CD8-positive, alpha-beta memory T cell (primary cell): ENCODE measurements at regions not wholly inside any gene's neighbourhood (a gene's known extent, or its start where the extent isn't known, plus 50 kb on each side); places are given as distances from the start of the nearest gene placed in this dataset.

ENCODE experiments used
- CTCF ChIA-PET: fragments of 350-600 bp; sonication (Branson Sonifier 250); formaldehyde crosslinking; loops from one replicate; lab custom pipeline; 2021; ENCODE audit warnings: antibody characterized with exemption; lab: Charles Lee
- POLR2A ChIA-PET: fragments of 350-600 bp; sonication (Branson Sonifier 250); formaldehyde crosslinking; loops from one replicate; lab custom pipeline; 2021; ENCODE audit warnings: antibody characterized with exemption; lab: Charles Lee
- DNase-seq, 5 donors: peaks; one replicate each; pipeline versions ENCODE4 v3.0.0 to v3.0.0-alpha.2; 2020 to 2022; ENCODE audit warnings: mixed read lengths in 1 of 5
- H3K27ac ChIP-seq: one replicate; pipeline ENCODE4 v1.7.0; 2013; ENCODE audit warnings: low read depth, mild to moderate bottlenecking, low read length, moderate library complexity
- H3K27me3 ChIP-seq: 2 replicates; pipeline ENCODE4 v1.7.0; 2013; ENCODE audit warnings: low read length, mild to moderate bottlenecking; ENCODE audit not compliant: insufficient read depth, poor library complexity, severe bottlenecking
- H3K36me3 ChIP-seq: 2 replicates; pipeline ENCODE4 v1.7.0; 2013; ENCODE audit warnings: mild to moderate bottlenecking, low read length, moderate library complexity; ENCODE audit not compliant: insufficient read depth
- H3K4me1 ChIP-seq: 2 replicates; pipeline ENCODE4 v1.7.0; 2013; ENCODE audit warnings: mild to moderate bottlenecking, low read length, moderate library complexity; ENCODE audit not compliant: insufficient read depth
- H3K4me3 ChIP-seq: 2 replicates; pipeline ENCODE4 v1.7.0; 2013; ENCODE audit warnings: mild to moderate bottlenecking, low read length
- H3K9me3 ChIP-seq: 2 replicates; pipeline ENCODE4 v1.7.0; 2013; ENCODE audit warnings: mild to moderate bottlenecking, low read length
- H3K27ac Mint-ChIP-seq, 8 donors: one replicate each; pipeline ENCODE4 v1.8.0; 2020 to 2021; ENCODE audit warnings: mixed read lengths in 8 of 8, mild to moderate bottlenecking in 6 of 8, inconsistent platforms in 3 of 8, moderate library complexity in 3 of 8
- H3K27me3 Mint-ChIP-seq, 2 donors: one replicate each; pipeline ENCODE4 v1.8.0; 2020 to 2021; ENCODE audit warnings: mixed read lengths in 2 of 2, mild to moderate bottlenecking in 1 of 2, moderate library complexity in 1 of 2
- H3K36me3 Mint-ChIP-seq, 3 donors: one replicate each; pipeline ENCODE4 v1.8.0; 2020 to 2021; ENCODE audit warnings: mixed read lengths in 3 of 3, inconsistent platforms in 1 of 3, mild to moderate bottlenecking in 1 of 3
- H3K4me1 Mint-ChIP-seq, 3 donors: one replicate each; pipeline ENCODE4 v1.8.0; 2020 to 2021; ENCODE audit warnings: mixed read lengths in 3 of 3, inconsistent platforms in 1 of 3, mild to moderate bottlenecking in 1 of 3
- H3K4me3 Mint-ChIP-seq, 7 donors: one replicate each; pipeline ENCODE4 v1.8.0; 2020 to 2021; ENCODE audit warnings: mixed read lengths in 7 of 7, mild to moderate bottlenecking in 6 of 7, moderate library complexity in 4 of 7, inconsistent platforms in 2 of 7
- H3K9me3 Mint-ChIP-seq, 5 donors: one replicate each; pipeline ENCODE4 v1.8.0; 2020 to 2022; ENCODE audit warnings: mixed read lengths in 5 of 5, mild to moderate bottlenecking in 3 of 5, moderate library complexity in 2 of 5, inconsistent platforms in 1 of 5

DNA sequence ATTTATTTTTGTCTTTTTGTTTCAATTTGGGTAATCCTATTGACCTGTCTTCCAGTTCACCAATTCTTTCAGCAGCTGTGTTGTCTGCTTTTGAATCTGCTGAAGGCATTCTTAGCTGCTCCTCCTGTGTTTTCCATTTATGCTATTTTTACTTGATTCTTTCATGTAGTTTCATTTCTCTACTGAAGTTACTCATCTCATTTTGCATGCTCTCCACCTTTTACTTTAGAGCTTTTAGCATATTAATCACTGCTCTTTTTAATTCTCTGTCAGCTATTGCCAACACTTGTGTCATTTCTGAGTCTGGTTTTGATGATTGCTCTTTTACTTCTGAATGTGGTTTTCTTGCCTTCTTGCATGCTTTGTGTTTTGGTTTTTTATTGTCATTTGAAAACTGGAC, 496.0 kb upstream of the CLINT1 start:
- Mint-ChIP-seq H3K4me1 (no peaks in the 10 kb centered on the region), H3K27ac (no peak overlapping the region), H3K9me3 (no peaks in the 10 kb centered on the region), H3K36me3 (no peaks in the 10 kb centered on the region), H3K4me3 (no peak overlapping the region), H3K27me3 (peaks cover 0 to 4% of the 10 kb centered on the region in 2 donors)
- CTCF ChIA-PET, result no interaction called here
- Histone ChIP-seq H3K27ac (no peak overlapping the region), H3K36me3 (no peaks in the 10 kb centered on the region), H3K4me3 (no peak overlapping the region), H3K4me1 (no peaks in the 10 kb centered on the region), H3K9me3 (no peaks in the 10 kb centered on the region), H3K27me3 (no peaks in the 10 kb centered on the region)
- POLR2A ChIA-PET, result no interaction called here
- DNase-seq, result no peak

DNA sequence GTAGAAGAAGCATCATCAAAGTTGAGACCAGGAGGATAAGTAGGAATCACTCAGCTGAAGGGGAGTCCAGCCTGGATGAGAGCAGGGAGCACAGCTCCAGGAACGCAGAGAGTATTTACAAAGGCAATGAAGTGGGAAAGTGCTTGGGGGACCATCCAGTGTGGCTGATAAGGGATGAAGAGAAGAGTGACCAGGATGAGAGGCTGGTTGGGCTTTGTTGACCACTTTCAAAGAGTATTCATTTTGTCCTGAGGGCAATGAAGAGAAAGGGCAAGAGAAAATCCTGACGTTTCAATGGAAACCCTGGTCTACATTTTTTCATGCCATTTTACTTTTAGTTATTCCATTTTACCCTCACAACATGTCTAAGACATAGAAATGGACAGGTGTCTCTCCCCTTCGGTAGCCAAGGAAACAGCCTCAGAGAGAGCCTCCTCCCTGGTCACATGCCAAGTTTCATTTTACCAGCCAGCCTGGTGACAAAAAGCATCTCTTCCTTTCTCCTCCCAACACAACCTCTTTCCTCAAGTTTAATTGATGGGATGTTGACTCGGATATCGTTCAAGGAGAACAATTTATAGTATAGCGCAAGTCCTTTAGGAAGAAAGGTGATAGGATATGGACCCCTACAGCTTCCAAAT, 492.7 kb upstream of the CLINT1 start:
- Histone ChIP-seq H3K27ac (no peak overlapping the region), H3K4me1 (no peaks in the 10 kb centered on the region), H3K27me3 (no peaks in the 10 kb centered on the region), H3K36me3 (no peaks in the 10 kb centered on the region), H3K4me3 (no peak overlapping the region), H3K9me3 (no peaks in the 10 kb centered on the region)
- CTCF ChIA-PET, result no interaction called here
- Mint-ChIP-seq H3K27ac (no peak overlapping the region), H3K4me3 (no peak overlapping the region), H3K27me3 (peaks cover 0 to 6% of the 10 kb centered on the region in 2 donors), H3K36me3 (no peaks in the 10 kb centered on the region), H3K9me3 (peaks cover 0 to under 1% (median 0%) of the 10 kb centered on the region in 5 donors), H3K4me1 (no peaks in the 10 kb centered on the region)
- POLR2A ChIA-PET, result no interaction called here
- no peak for DNase-seq

DNA sequence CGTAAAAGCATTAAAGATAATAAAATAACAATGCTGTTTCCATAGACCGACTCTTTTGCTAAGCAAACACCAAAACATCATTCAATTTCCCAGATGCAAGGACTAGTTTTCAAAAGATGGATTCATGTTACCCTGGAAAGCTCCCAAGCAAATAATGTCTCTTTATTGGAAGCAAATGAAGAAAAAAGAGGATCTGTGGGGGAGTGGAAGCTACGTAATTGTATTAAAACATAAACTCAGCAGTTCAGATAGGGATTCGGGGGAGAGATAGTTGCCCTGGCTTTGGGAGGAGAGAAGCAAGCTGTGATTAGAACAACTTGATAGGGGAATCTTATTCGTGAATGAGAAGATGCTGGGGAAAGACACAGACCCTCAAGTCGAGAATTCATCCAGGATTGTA, 491.0 kb upstream of the CLINT1 start:
- no peak overlapping the region for H3K4me3 ChIP-seq
- peaks cover 0 to 4% of the 10 kb centered on the region in 2 donors for H3K27me3 Mint-ChIP-seq
- no peaks in the 10 kb centered on the region for H3K36me3 ChIP-seq
- no peak overlapping the region for H3K27ac ChIP-seq
- no peaks in the 10 kb centered on the region for H3K4me1 ChIP-seq
- no peak overlapping the region for H3K4me3 Mint-ChIP-seq
- H3K27me3 ChIP-seq, result no peaks in the 10 kb centered on the region
- H3K9me3 Mint-ChIP-seq, result peaks cover 0 to 6% (median 0%) of the 10 kb centered on the region in 5 donors
- ChIA-PET CTCF (no interaction called here), POLR2A (no interaction called here)
- no peaks in the 10 kb centered on the region for H3K9me3 ChIP-seq
- no peak for DNase-seq
- H3K4me1 Mint-ChIP-seq, result no peaks in the 10 kb centered on the region
- H3K36me3 Mint-ChIP-seq, result no peaks in the 10 kb centered on the region
- H3K27ac Mint-ChIP-seq, result no peak overlapping the region

DNA sequence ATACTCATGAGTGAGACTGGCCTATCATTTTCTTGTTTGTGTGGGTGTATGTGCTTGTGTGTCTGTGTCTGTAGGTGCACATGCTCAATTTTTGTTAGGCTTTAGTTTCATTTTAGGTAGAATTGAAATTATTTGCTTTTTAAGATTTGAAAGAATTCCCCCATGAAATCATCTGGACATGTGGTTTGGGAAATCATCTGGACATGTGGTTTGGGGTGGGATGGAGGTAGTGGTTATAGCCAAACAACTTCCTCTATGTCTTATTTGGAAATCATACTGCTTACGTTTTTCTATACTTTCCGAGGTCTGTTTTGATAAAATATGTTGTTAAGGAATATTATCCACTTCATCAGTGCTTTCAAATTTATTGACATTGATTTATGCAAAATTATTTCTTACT, 485.4 kb upstream of the CLINT1 start:
- CTCF ChIA-PET, result no interaction called here
- POLR2A ChIA-PET, result no interaction called here
- Histone ChIP-seq H3K4me1 (no peaks in the 10 kb centered on the region), H3K4me3 (no peak overlapping the region), H3K9me3 (no peaks in the 10 kb centered on the region), H3K27me3 (no peaks in the 10 kb centered on the region), H3K36me3 (no peaks in the 10 kb centered on the region), H3K27ac (no peak overlapping the region)
- Mint-ChIP-seq H3K4me1 (no peaks in the 10 kb centered on the region), H3K9me3 (peaks cover 0 to 6% (median 0%) of the 10 kb centered on the region in 5 donors), H3K27ac (no peak overlapping the region), H3K4me3 (no peak overlapping the region), H3K36me3 (no peaks in the 10 kb centered on the region), H3K27me3 (peaks cover under 1 to 2% of the 10 kb centered on the region in 2 donors)
- DNase-seq, result no peak

GRCh38 chr5:158340608-158341007, 481.7 kb upstream of the CLINT1 start:
- H3K27me3 Mint-ChIP-seq, result peaks cover 0 to 2% of the 10 kb centered on the region in 2 donors
- no peaks in the 10 kb centered on the region for H3K4me1 Mint-ChIP-seq
- no peaks in the 10 kb centered on the region for H3K27me3 ChIP-seq
- no peak overlapping the region for H3K27ac Mint-ChIP-seq
- no peaks in the 10 kb centered on the region for H3K36me3 Mint-ChIP-seq
- ChIA-PET CTCF (no interaction called here), POLR2A (no interaction called here)
- no peak overlapping the region for H3K27ac ChIP-seq
- H3K36me3 ChIP-seq, result no peaks in the 10 kb centered on the region
- peaks cover 0 to 6% (median 3%) of the 10 kb centered on the region in 5 donors for H3K9me3 Mint-ChIP-seq
- H3K4me3 Mint-ChIP-seq, result no peak overlapping the region
- no peaks in the 10 kb centered on the region for H3K4me1 ChIP-seq
- no peak for DNase-seq
- H3K9me3 ChIP-seq, result no peaks in the 10 kb centered on the region
- H3K4me3 ChIP-seq, result no peak overlapping the region

GRCh38 chr5:158326256-158326655, 467.3 kb upstream of the CLINT1 start:
- ChIA-PET POLR2A (no interaction called here), CTCF (no interaction called here)
- Histone ChIP-seq H3K4me1 (no peaks in the 10 kb centered on the region), H3K36me3 (no peaks in the 10 kb centered on the region), H3K27me3 (no peaks in the 10 kb centered on the region), H3K9me3 (peaks cover 7% of the 10 kb centered on the region), H3K27ac (no peak overlapping the region), H3K4me3 (no peak overlapping the region)
- H3K27me3 Mint-ChIP-seq, result peaks cover 3 to 7% of the 10 kb centered on the region in 2 donors
- H3K36me3 Mint-ChIP-seq, result no peaks in the 10 kb centered on the region
- no peak for DNase-seq
- peaks cover 0 to 15% (median 5%) of the 10 kb centered on the region in 5 donors for H3K9me3 Mint-ChIP-seq
- H3K27ac Mint-ChIP-seq, result no peak overlapping the region
- no peak overlapping the region for H3K4me3 Mint-ChIP-seq
- no peaks in the 10 kb centered on the region for H3K4me1 Mint-ChIP-seq

DNA sequence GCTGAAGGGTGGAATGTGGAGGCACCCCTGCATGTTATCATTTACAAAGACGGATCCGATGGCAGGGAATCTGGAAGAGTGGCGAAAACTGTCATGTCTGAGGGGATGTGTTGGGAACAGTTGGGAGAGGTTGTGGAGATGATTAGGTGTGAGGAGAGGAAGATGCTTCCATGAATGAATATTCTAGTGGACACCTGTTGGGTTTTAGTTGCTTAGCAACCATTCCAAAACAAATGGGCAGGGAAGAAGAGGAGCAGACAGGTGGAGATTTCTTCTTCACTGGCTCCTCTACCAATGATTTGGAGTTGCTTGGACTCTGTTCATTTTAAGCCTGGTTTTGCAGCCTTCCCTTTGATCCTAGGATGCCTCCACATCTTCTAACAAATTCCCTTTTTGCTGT, 465.3 kb upstream of the CLINT1 start:
- Histone ChIP-seq H3K27me3 (no peaks in the 10 kb centered on the region), H3K27ac (no peak overlapping the region), H3K4me3 (no peak overlapping the region), H3K36me3 (no peaks in the 10 kb centered on the region), H3K4me1 (no peaks in the 10 kb centered on the region), H3K9me3 (no peaks in the 10 kb centered on the region)
- Mint-ChIP-seq H3K4me3 (no peak overlapping the region), H3K4me1 (no peaks in the 10 kb centered on the region), H3K27me3 (peaks cover 3 to 7% of the 10 kb centered on the region in 2 donors), H3K27ac (no peak overlapping the region), H3K9me3 (peaks cover 0 to 5% (median 0%) of the 10 kb centered on the region in 5 donors), H3K36me3 (no peaks in the 10 kb centered on the region)
- CTCF ChIA-PET, result no interaction called here
- POLR2A ChIA-PET, result no interaction called here
- DNase-seq, result no peak

GRCh38 chr5:158322620-158323019, 463.7 kb upstream of the CLINT1 start:
- ChIA-PET CTCF (no interaction called here), POLR2A (no interaction called here)
- no peak overlapping the region for H3K27ac Mint-ChIP-seq
- no peaks in the 10 kb centered on the region for H3K36me3 Mint-ChIP-seq
- no peaks in the 10 kb centered on the region for H3K9me3 ChIP-seq
- H3K4me1 Mint-ChIP-seq, result no peaks in the 10 kb centered on the region
- H3K27me3 ChIP-seq, result no peaks in the 10 kb centered on the region
- DNase-seq, result no peak
- no peaks in the 10 kb centered on the region for H3K9me3 Mint-ChIP-seq
- no peak overlapping the region for H3K4me3 Mint-ChIP-seq
- H3K27me3 Mint-ChIP-seq, result peaks cover 3 to 7% of the 10 kb centered on the region in 2 donors
- H3K27ac ChIP-seq, result no peak overlapping the region
- no peaks in the 10 kb centered on the region for H3K4me1 ChIP-seq
- no peak overlapping the region for H3K4me3 ChIP-seq
- H3K36me3 ChIP-seq, result no peaks in the 10 kb centered on the region
